ENCODE measurements at regions not wholly inside any gene's neighbourhood (a gene's known extent, or its start where the extent isn't known, plus 50 kb on each side); places are given as distances from the start of the nearest gene placed in this dataset.

GRCh38 chr4:159941076-159941475, 838.2 kb downstream of the RAPGEF2 start:
- DNase-seq (ENCODE audit: low read depth in 1 of 2, low spot score in 2 of 2) (no peak), FAIRE-seq (no peak)
- peaks cover 3 to 10% of the 10 kb centered on the region in 2 experiments; a peak in 1 of 4 replicates for H3K9me3 ChIP-seq (ENCODE audit: insufficient read depth in 2 of 2, low read depth in 1 of 2, low read length in 1 of 2)
- no peak overlapping the region for H2BK5ac ChIP-seq (ENCODE audit: low read depth, low read length)
- no peak overlapping the region for H2BK15ac ChIP-seq (ENCODE audit: low read length)
- no peak for TF ChIP-seq TAF1 (IDR thresholded peaks at IDR 0.05; ENCODE audit: low read depth, low read length)
- no peak for TF ChIP-seq ATF3 (IDR thresholded peaks at IDR 0.05; ENCODE audit: insufficient read depth, low read depth, low read length)
- no peak for TF ChIP-seq TBP (IDR thresholded peaks at IDR 0.05; ENCODE audit: low read depth, low read length)
- H3K9ac ChIP-seq (replicated peaks in 1 of 4; ENCODE audit: extremely low read depth in 1 of 4, low read depth in 3 of 4, low read length in 3 of 4) = no peak overlapping the region
- no peaks in the 10 kb centered on the region for H4K20me1 ChIP-seq (replicated peaks in 1 of 2; ENCODE audit: control insufficient read depth in 1 of 2, insufficient read depth in 2 of 2, low read length in 2 of 2)
- no peaks in the 10 kb centered on the region for H3K27me3 ChIP-seq (replicated peaks in 1 of 4; ENCODE audit: control insufficient read depth in 3 of 4, extremely low read depth in 1 of 4, insufficient read depth in 3 of 4, low read length in 3 of 4)
- H3K79me1 ChIP-seq (ENCODE audit: low read depth, low read length) = no peaks in the 10 kb centered on the region
- H3K56ac ChIP-seq (replicated peaks; ENCODE audit: insufficient read length, low read depth, low read length) = no peak overlapping the region
- H3K79me2 ChIP-seq (ENCODE audit: control insufficient read depth in 1 of 2, insufficient read depth in 2 of 2, low read length in 2 of 2) = no peaks in the 10 kb centered on the region
- H2BK12ac ChIP-seq (ENCODE audit: low read depth, low read length) = no peak overlapping the region
- H3K14ac ChIP-seq (ENCODE audit: insufficient read length) = no peak overlapping the region
- H2BK20ac ChIP-seq (ENCODE audit: low read length) = no peak overlapping the region
- H4K91ac ChIP-seq (replicated peaks; ENCODE audit: insufficient read length, low read length) = no peak overlapping the region
- no peak overlapping the region for H3K18ac ChIP-seq (ENCODE audit: extremely low read depth, low read length)
- H2BK120ac ChIP-seq (replicated peaks; ENCODE audit: low read depth, low read length) = no peak overlapping the region
- H3K23ac ChIP-seq (ENCODE audit: insufficient read length) = no peak overlapping the region
- CTCF ChIA-PET (ENCODE audit: partially characterized antibody) = no interaction called here
- no peaks in the 10 kb centered on the region for H3K23me2 ChIP-seq (ENCODE audit: low read depth, low read length)
- H3K4me3 ChIP-seq (ENCODE audit: extremely low read depth in 1 of 4, insufficient read depth in 2 of 4, low read depth in 3 of 4, low read length in 4 of 4) = no peak overlapping the region
- H3K4ac ChIP-seq (replicated peaks; ENCODE audit: insufficient read length, low read depth, low read length) = no peak overlapping the region
- H4K8ac ChIP-seq (ENCODE audit: extremely low read depth, insufficient read depth, low read length) = no peak overlapping the region
- H3K36me3 ChIP-seq (ENCODE audit: control insufficient read depth in 2 of 4, insufficient read depth in 4 of 4, low read length in 3 of 4) = no peaks in the 10 kb centered on the region; a peak in 1 of 8 replicates
- POLR2A ChIA-PET (ENCODE audit: partially characterized antibody) = no interaction called here
- H3K27ac ChIP-seq (ENCODE audit: low read depth, low read length) = no peak overlapping the region
- no peak overlapping the region for H3K4me2 ChIP-seq (ENCODE audit: insufficient read depth in 1 of 2, low read depth in 2 of 2, low read length in 2 of 2)
- no peak overlapping the region for H4K5ac ChIP-seq (ENCODE audit: insufficient read length, low read depth, low read length)
- no peak overlapping the region for H2AK5ac ChIP-seq (ENCODE audit: low read depth, low read length)
- H3K4me1 ChIP-seq (replicated peaks in 1 of 4; ENCODE audit: control insufficient read depth in 3 of 4, insufficient read depth in 4 of 4, low read length in 3 of 4) = no peaks in the 10 kb centered on the region
- H2AFZ ChIP-seq (ENCODE audit: low read length) = no peak overlapping the region
- 100% methylated on average over 3 of the region's 3 CpGs; no CpG with 5 or more reads in 1 of the 2 experiments for WGBS, 2 experiments (ENCODE audit: extremely low coverage in 1 of 2, insufficient coverage in 1 of 2, insufficient read length in 1 of 2, insufficient replicate concordance in 2 of 2, low coverage in 1 of 2, low lambda C conversion rate in 2 of 2, missing lambda C conversion rate in 1 of 2)

Data from H1 (cell line).